Fibroblast of lung (primary cell): ENCODE measurements at regions not wholly inside any gene's neighbourhood (a gene's known extent, or its start where the extent isn't known, plus 50 kb on each side); places are given as distances from the start of the nearest gene placed in this dataset.

ENCODE experiments used
- DNase-seq, 2 donors: peaks; one replicate each; pipeline versions ENCODE4 v3.0.0 to v3.0.0-alpha.2; 2010; ENCODE audit warnings: low read depth in 2 of 2
- H2AFZ ChIP-seq: 2 replicates; pipeline ENCODE4 v1.5.1; 2012; ENCODE audit warnings: low read length, control low read depth, inconsistent platforms
- H3K27ac ChIP-seq: 2 replicates; pipeline ENCODE4 v1.5.1; 2011; ENCODE audit warnings: low read length, control low read depth; ENCODE audit not compliant: insufficient read depth
- H3K27me3 ChIP-seq: 2 replicates; pipeline ENCODE4 v1.5.1; 2011; ENCODE audit warnings: mild to moderate bottlenecking, low read length; ENCODE audit not compliant: control insufficient read depth, insufficient read depth
- H3K36me3 ChIP-seq: 2 replicates; pipeline ENCODE4 v1.5.1; 2011; ENCODE audit warnings: low read length; ENCODE audit not compliant: control insufficient read depth, insufficient read depth
- H3K4me1 ChIP-seq: 2 replicates; pipeline ENCODE4 v1.5.1; 2011; ENCODE audit warnings: low read length; ENCODE audit not compliant: control insufficient read depth, insufficient read depth; ENCODE audit errors: extremely low read depth
- H3K4me2 ChIP-seq: 2 replicates; pipeline ENCODE4 v1.5.1; 2011; ENCODE audit warnings: low read length, control low read depth; ENCODE audit not compliant: insufficient read depth; ENCODE audit errors: extremely low read depth
- H3K4me3 ChIP-seq, 4 experiments: fragments of 200-600 bp in 1 of 4; sonication (generic) in 1 of 4; replicated peaks in 1 of 4; 2 replicates each; pipeline ENCODE4 v1.5.1; 2011 to 2016; ENCODE audit warnings: low read length in 4 of 4, low read depth in 3 of 4, mild to moderate bottlenecking in 3 of 4, control low read depth in 2 of 4, inconsistent platforms in 1 of 4, mixed read lengths in 1 of 4; ENCODE audit not compliant: insufficient read depth in 1 of 4; ENCODE audit errors: control extremely low read depth in 1 of 4
- H3K79me2 ChIP-seq: 2 replicates; pipeline ENCODE4 v1.5.1; 2012; ENCODE audit warnings: mild to moderate bottlenecking, low read length, inconsistent platforms; ENCODE audit not compliant: control insufficient read depth, insufficient read depth
- H3K9ac ChIP-seq: 2 replicates; pipeline ENCODE4 v1.5.1; 2011; ENCODE audit warnings: mild to moderate bottlenecking, low read length, control low read depth; ENCODE audit not compliant: insufficient read depth
- H3K9me3 ChIP-seq: 2 replicates; pipeline ENCODE4 v1.5.1; 2012; ENCODE audit warnings: low read depth, low read length; ENCODE audit not compliant: control insufficient read depth, insufficient read depth
- H4K20me1 ChIP-seq: 2 replicates; pipeline ENCODE4 v1.5.1; 2011; ENCODE audit warnings: low read length; ENCODE audit not compliant: control insufficient read depth, insufficient read depth; ENCODE audit errors: extremely low read depth
- EZH2 ChIP-seq: IDR thresholded peaks from 2 replicates; pipeline ENCODE4 v1.5.1; 2012; ENCODE audit warnings: low read length, control low read depth, mild to moderate bottlenecking; ENCODE audit errors: missing control alignments
- TF ChIP-seq, protein P1 (sequence below), 2 donors: IDR thresholded peaks in 1 of 2; conservative IDR thresholded peaks in 1 of 2; 1 replicate in 1 of 2; 2 replicates in 1 of 2; pipeline ENCODE4 v1.5.1; 2011 to 2012; ENCODE audit warnings: low read length in 2 of 2, control low read depth in 1 of 2, inconsistent platforms in 1 of 2, low read depth in 1 of 2, mild to moderate bottlenecking in 1 of 2

GRCh38 chr4:24370421-24370820 is 213.9 kb downstream of the DHX15 start:
- no peak overlapping the region for H3K9ac ChIP-seq
- no peak for TF ChIP-seq EZH2
- TF ChIP-seq, protein P1, sequence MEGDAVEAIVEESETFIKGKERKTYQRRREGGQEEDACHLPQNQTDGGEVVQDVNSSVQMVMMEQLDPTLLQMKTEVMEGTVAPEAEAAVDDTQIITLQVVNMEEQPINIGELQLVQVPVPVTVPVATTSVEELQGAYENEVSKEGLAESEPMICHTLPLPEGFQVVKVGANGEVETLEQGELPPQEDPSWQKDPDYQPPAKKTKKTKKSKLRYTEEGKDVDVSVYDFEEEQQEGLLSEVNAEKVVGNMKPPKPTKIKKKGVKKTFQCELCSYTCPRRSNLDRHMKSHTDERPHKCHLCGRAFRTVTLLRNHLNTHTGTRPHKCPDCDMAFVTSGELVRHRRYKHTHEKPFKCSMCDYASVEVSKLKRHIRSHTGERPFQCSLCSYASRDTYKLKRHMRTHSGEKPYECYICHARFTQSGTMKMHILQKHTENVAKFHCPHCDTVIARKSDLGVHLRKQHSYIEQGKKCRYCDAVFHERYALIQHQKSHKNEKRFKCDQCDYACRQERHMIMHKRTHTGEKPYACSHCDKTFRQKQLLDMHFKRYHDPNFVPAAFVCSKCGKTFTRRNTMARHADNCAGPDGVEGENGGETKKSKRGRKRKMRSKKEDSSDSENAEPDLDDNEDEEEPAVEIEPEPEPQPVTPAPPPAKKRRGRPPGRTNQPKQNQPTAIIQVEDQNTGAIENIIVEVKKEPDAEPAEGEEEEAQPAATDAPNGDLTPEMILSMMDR (conservative IDR thresholded peaks at IDR 0.05 in 1 of 2, IDR thresholded peaks at IDR 0.05 in 1 of 2; ENCODE audit: low read depth in 1 of 2, low read length in 2 of 2), result no peak
- H3K4me3 ChIP-seq, result no peak overlapping the region
- no peak overlapping the region for H3K27ac ChIP-seq
- no peaks in the 10 kb centered on the region for H3K27me3 ChIP-seq
- H3K4me1 ChIP-seq, result no peaks in the 10 kb centered on the region
- DNase-seq, result no peak
- H2AFZ ChIP-seq, result no peak overlapping the region
- H3K36me3 ChIP-seq, result no peaks in the 10 kb centered on the region
- no peaks in the 10 kb centered on the region for H4K20me1 ChIP-seq
- no peaks in the 10 kb centered on the region for H3K9me3 ChIP-seq
- H3K4me2 ChIP-seq, result no peak overlapping the region
- no peaks in the 10 kb centered on the region for H3K79me2 ChIP-seq

DNA sequence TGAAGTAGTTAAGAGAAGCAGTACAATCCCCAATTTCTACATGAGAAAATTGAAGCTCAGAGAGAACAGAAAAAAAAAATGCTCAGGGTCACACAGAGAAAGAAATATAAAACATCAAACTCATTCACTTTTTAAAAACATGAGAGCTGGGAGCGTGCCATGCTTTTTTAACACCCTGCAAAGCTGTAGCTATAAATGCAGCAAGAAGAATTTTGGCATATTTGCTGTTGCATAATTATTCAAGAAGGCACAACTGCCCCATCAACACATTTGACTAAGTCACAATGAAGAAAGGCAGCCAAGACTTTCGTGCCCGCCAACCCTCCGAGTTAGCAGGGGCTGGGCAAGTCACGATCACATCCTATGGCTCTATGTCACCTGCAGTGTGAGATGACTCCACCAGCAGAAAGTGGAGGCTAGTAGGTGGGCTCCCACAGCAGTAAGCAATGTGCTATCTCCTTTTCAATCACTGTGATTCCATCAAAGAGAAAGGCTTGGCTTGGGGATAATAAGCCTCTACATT is 214.8 kb downstream of the DHX15 start:
- no peaks in the 10 kb centered on the region for H3K79me2 ChIP-seq
- no peak overlapping the region for H3K27ac ChIP-seq
- H3K9me3 ChIP-seq, result no peaks in the 10 kb centered on the region
- no peak overlapping the region for H3K4me2 ChIP-seq
- H3K4me1 ChIP-seq, result no peaks in the 10 kb centered on the region
- no peaks in the 10 kb centered on the region for H3K36me3 ChIP-seq
- no peak overlapping the region for H3K9ac ChIP-seq
- H4K20me1 ChIP-seq, result no peaks in the 10 kb centered on the region
- no peak for DNase-seq
- H2AFZ ChIP-seq, result no peak overlapping the region
- H3K27me3 ChIP-seq, result no peaks in the 10 kb centered on the region
- TF ChIP-seq, protein P1 (conservative IDR thresholded peaks at IDR 0.05 in 1 of 2, IDR thresholded peaks at IDR 0.05 in 1 of 2; ENCODE audit: low read depth in 1 of 2, low read length in 2 of 2), result no peak
- TF ChIP-seq EZH2, result no peak
- no peak overlapping the region for H3K4me3 ChIP-seq

GRCh38 chr4:24368801-24369200 is 215.6 kb downstream of the DHX15 start:
- no peaks in the 10 kb centered on the region for H3K79me2 ChIP-seq
- no peak for DNase-seq
- H3K9me3 ChIP-seq, result no peaks in the 10 kb centered on the region
- no peak overlapping the region for H3K9ac ChIP-seq
- no peaks in the 10 kb centered on the region for H4K20me1 ChIP-seq
- no peak overlapping the region for H2AFZ ChIP-seq
- no peak overlapping the region for H3K4me3 ChIP-seq
- H3K4me2 ChIP-seq, result no peak overlapping the region
- no peaks in the 10 kb centered on the region for H3K4me1 ChIP-seq
- H3K36me3 ChIP-seq, result no peaks in the 10 kb centered on the region
- no peak overlapping the region for H3K27ac ChIP-seq
- H3K27me3 ChIP-seq, result no peaks in the 10 kb centered on the region
- TF ChIP-seq, protein P1 (conservative IDR thresholded peaks at IDR 0.05 in 1 of 2, IDR thresholded peaks at IDR 0.05 in 1 of 2; ENCODE audit: low read depth in 1 of 2, low read length in 2 of 2), result no peak
- no peak for TF ChIP-seq EZH2
